ENCODE measurements at regions not wholly inside any gene's neighbourhood (a gene's known extent, or its start where the extent isn't known, plus 50 kb on each side); places are given as distances from the start of the nearest gene placed in this dataset.

DNA sequence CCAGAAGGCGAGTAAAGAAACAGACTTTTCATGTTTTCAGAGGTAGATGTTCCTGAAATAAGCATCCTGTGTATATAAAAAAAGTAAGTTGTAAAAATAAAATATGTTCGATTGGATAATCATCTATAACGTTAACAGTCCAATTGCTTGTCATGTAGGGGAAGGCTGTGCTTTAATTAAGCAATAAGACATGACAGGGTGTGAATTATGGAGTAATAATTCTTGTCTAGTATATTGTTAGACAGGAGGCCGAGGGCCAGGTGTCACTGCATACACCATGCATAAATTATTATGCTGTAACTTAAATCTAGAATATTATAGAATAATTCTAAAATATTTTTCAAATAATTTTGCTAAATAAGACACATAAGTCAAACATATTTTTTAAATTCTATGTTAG is 494.6 kb upstream of the TENM3 start:
- H3K27me3 ChIP-seq (ENCODE audit: insufficient read depth, low read depth): no peaks in the 10 kb centered on the region

GRCh38 chr4:181752516-181752915 is 490.7 kb upstream of the TENM3 start:
- H3K9ac ChIP-seq: no peak overlapping the region
- no peaks in the 10 kb centered on the region for H3K79me2 ChIP-seq (ENCODE audit: insufficient read depth, low read depth)
- TF ChIP-seq, protein P1, sequence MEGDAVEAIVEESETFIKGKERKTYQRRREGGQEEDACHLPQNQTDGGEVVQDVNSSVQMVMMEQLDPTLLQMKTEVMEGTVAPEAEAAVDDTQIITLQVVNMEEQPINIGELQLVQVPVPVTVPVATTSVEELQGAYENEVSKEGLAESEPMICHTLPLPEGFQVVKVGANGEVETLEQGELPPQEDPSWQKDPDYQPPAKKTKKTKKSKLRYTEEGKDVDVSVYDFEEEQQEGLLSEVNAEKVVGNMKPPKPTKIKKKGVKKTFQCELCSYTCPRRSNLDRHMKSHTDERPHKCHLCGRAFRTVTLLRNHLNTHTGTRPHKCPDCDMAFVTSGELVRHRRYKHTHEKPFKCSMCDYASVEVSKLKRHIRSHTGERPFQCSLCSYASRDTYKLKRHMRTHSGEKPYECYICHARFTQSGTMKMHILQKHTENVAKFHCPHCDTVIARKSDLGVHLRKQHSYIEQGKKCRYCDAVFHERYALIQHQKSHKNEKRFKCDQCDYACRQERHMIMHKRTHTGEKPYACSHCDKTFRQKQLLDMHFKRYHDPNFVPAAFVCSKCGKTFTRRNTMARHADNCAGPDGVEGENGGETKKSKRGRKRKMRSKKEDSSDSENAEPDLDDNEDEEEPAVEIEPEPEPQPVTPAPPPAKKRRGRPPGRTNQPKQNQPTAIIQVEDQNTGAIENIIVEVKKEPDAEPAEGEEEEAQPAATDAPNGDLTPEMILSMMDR (conservative IDR thresholded peaks at IDR 0.05; ENCODE audit: low read depth, low read length): no peak
- no peaks in the 10 kb centered on the region for H3K4me1 ChIP-seq (ENCODE audit: low read depth, poor library complexity, severe bottlenecking)
- H3K4me2 ChIP-seq: no peak overlapping the region; the same call in 1 of the 2 replicates
- no peaks in the 10 kb centered on the region for H3K36me3 ChIP-seq (ENCODE audit: insufficient read depth)
- H4K20me1 ChIP-seq (ENCODE audit: insufficient read depth): no peaks in the 10 kb centered on the region
- no peaks in the 10 kb centered on the region for H3K27me3 ChIP-seq (ENCODE audit: insufficient read depth, low read depth)
- H3K4me3 ChIP-seq (IDR thresholded peaks at IDR 0.05; ENCODE audit: insufficient read depth, low read depth, low read length): no peak overlapping the region
- H3K27ac ChIP-seq: no peak overlapping the region
- peak overlapping the region; percentile 4; the same call in 1 of the 2 replicates for H2AFZ ChIP-seq (ENCODE audit: low read depth)

More for the DNA sequence above, 494.6 kb upstream of the TENM3 start:
- Histone ChIP-seq H3K4me3 (IDR thresholded peaks at IDR 0.05; ENCODE audit: insufficient read depth, low read depth, low read length) (no peak overlapping the region), H2AFZ (ENCODE audit: low read depth) (no peak overlapping the region), H3K9ac (no peak overlapping the region), H3K27ac (no peak overlapping the region), H3K79me2 (ENCODE audit: insufficient read depth, low read depth) (no peaks in the 10 kb centered on the region), H3K4me2 (no peak overlapping the region), H3K4me1 (ENCODE audit: low read depth, poor library complexity, severe bottlenecking) (no peaks in the 10 kb centered on the region), H3K36me3 (ENCODE audit: insufficient read depth) (no peaks in the 10 kb centered on the region), H4K20me1 (ENCODE audit: insufficient read depth) (no peaks in the 10 kb centered on the region)
- TF ChIP-seq, protein P1 (conservative IDR thresholded peaks at IDR 0.05; ENCODE audit: low read depth, low read length): no peak

DNA sequence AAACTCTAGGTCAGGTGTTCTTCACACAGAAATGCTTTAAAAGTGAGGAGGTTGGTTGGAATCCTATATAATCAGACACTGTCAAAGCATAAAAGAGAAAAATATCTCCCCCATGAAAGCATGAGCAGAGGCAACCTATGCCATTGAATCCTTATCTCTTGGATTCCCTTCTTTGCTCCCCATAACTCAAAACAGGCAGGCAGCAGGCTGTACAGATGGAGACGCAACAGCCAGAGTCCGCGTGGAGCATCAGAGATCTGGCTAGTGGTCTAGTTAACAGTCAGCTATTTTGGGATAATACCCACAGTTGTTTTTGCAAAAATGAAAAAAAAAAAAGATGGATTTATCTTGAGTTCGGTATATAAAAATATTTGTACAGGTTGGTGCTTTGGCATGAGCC is 490.0 kb upstream of the TENM3 start:
- Histone ChIP-seq H3K4me2 (no peak overlapping the region), H3K4me1 (ENCODE audit: low read depth, poor library complexity, severe bottlenecking) (no peaks in the 10 kb centered on the region), H3K36me3 (ENCODE audit: insufficient read depth) (no peaks in the 10 kb centered on the region), H3K27ac (no peak overlapping the region), H4K20me1 (ENCODE audit: insufficient read depth) (no peaks in the 10 kb centered on the region), H3K9ac (no peak overlapping the region), H2AFZ (ENCODE audit: low read depth) (0 out of 2 replicates have a peak overlapping the region, but pooled peaks have one; percentile 4), H3K27me3 (ENCODE audit: insufficient read depth, low read depth) (no peaks in the 10 kb centered on the region), H3K4me3 (IDR thresholded peaks at IDR 0.05; ENCODE audit: insufficient read depth, low read depth, low read length) (no peak overlapping the region), H3K79me2 (ENCODE audit: insufficient read depth, low read depth) (no peaks in the 10 kb centered on the region)
- TF ChIP-seq, protein P1 (conservative IDR thresholded peaks at IDR 0.05; ENCODE audit: low read depth, low read length): no peak

- no peaks in the 10 kb centered on the region for H3K4me1 ChIP-seq (ENCODE audit: low read depth, poor library complexity, severe bottlenecking)
- TF ChIP-seq, protein P1 (conservative IDR thresholded peaks at IDR 0.05; ENCODE audit: low read depth, low read length): no peak
- no peak overlapping the region for H2AFZ ChIP-seq (ENCODE audit: low read depth)
- no peak overlapping the region for H3K9ac ChIP-seq
- H4K20me1 ChIP-seq (ENCODE audit: insufficient read depth): no peaks in the 10 kb centered on the region
- no peak overlapping the region for H3K4me2 ChIP-seq
- no peak overlapping the region for H3K4me3 ChIP-seq (IDR thresholded peaks at IDR 0.05; ENCODE audit: insufficient read depth, low read depth, low read length)
- H3K36me3 ChIP-seq (ENCODE audit: insufficient read depth): no peaks in the 10 kb centered on the region
- no peaks in the 10 kb centered on the region for H3K79me2 ChIP-seq (ENCODE audit: insufficient read depth, low read depth)
- H3K27ac ChIP-seq: no peak overlapping the region
- H3K27me3 ChIP-seq (ENCODE audit: insufficient read depth, low read depth): no peaks in the 10 kb centered on the region
These were observed 487.4 kb upstream of the TENM3 start for GRCh38 chr4:181755846-181756245.

Data from KMS-11 (cell line).